ENCODE measurements at regions not wholly inside any gene's neighbourhood (a gene's known extent, or its start where the extent isn't known, plus 50 kb on each side); places are given as distances from the start of the nearest gene placed in this dataset.
A peak's percentile ranks its signal among the peaks of the same experiment; 100 is the strongest.

DNA sequence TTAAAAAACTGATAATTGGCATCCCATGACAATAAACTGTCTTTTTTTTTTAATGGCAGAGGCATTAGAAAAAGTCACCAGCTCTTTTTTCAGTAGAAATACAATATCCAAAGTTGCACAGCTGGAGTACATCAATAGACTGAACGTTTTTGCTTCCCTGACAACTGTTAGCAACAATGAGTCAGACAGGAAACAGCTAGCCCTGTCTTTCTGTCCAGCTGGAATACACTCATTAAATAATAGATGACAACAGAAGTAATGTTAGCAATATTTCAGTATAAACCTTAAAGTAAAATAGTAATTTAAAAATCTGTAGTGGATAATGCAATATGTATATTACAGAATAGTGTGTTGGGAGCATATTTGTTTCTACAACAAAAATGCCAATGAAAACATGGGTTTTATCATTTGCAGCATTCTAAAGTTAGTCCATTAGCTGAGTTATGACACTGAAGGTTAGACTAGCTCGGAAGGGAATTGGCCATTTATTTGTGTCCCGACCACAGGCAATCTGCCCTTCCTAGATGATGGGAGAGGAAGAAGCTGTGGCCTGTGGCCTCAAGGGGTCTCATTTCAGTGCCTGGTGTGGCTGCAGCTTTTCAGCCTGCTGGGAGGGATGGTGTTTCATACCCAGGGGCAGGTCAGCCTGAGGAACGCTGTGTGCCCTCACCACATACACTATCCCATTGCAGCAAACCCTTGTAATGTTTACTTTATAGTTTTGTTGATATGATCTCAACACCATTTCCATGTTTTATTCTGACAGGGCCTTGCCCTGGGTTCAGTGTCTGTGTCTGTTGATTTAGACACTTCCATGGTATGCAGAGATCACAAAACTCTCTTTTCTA lies 173.3 kb downstream of the SLC16A9 start (continued):
- TF ChIP-seq, protein P1, sequence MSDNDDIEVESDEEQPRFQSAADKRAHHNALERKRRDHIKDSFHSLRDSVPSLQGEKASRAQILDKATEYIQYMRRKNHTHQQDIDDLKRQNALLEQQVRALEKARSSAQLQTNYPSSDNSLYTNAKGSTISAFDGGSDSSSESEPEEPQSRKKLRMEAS (IDR thresholded peaks at IDR 0.05; ENCODE audit: low read depth): 0 out of 2 replicates have a peak, but pooled peaks have one; percentile 60
- TF ChIP-seq, protein P2, sequence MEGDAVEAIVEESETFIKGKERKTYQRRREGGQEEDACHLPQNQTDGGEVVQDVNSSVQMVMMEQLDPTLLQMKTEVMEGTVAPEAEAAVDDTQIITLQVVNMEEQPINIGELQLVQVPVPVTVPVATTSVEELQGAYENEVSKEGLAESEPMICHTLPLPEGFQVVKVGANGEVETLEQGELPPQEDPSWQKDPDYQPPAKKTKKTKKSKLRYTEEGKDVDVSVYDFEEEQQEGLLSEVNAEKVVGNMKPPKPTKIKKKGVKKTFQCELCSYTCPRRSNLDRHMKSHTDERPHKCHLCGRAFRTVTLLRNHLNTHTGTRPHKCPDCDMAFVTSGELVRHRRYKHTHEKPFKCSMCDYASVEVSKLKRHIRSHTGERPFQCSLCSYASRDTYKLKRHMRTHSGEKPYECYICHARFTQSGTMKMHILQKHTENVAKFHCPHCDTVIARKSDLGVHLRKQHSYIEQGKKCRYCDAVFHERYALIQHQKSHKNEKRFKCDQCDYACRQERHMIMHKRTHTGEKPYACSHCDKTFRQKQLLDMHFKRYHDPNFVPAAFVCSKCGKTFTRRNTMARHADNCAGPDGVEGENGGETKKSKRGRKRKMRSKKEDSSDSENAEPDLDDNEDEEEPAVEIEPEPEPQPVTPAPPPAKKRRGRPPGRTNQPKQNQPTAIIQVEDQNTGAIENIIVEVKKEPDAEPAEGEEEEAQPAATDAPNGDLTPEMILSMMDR (IDR thresholded peaks at IDR 0.05): 0 out of 2 replicates have a peak, but pooled peaks have one; percentile 13
- TF ChIP-seq USF1 (IDR thresholded peaks at IDR 0.05; ENCODE audit: borderline replicate concordance, low read depth): no peak
- no peak for TF ChIP-seq TAF1 (IDR thresholded peaks at IDR 0.05; ENCODE audit: borderline replicate concordance, low read depth, low read length)
- TF ChIP-seq SIN3A (IDR thresholded peaks at IDR 0.05; ENCODE audit: borderline replicate concordance, low read depth, low read length): peak; percentile 91
- TF ChIP-seq, protein P3, sequence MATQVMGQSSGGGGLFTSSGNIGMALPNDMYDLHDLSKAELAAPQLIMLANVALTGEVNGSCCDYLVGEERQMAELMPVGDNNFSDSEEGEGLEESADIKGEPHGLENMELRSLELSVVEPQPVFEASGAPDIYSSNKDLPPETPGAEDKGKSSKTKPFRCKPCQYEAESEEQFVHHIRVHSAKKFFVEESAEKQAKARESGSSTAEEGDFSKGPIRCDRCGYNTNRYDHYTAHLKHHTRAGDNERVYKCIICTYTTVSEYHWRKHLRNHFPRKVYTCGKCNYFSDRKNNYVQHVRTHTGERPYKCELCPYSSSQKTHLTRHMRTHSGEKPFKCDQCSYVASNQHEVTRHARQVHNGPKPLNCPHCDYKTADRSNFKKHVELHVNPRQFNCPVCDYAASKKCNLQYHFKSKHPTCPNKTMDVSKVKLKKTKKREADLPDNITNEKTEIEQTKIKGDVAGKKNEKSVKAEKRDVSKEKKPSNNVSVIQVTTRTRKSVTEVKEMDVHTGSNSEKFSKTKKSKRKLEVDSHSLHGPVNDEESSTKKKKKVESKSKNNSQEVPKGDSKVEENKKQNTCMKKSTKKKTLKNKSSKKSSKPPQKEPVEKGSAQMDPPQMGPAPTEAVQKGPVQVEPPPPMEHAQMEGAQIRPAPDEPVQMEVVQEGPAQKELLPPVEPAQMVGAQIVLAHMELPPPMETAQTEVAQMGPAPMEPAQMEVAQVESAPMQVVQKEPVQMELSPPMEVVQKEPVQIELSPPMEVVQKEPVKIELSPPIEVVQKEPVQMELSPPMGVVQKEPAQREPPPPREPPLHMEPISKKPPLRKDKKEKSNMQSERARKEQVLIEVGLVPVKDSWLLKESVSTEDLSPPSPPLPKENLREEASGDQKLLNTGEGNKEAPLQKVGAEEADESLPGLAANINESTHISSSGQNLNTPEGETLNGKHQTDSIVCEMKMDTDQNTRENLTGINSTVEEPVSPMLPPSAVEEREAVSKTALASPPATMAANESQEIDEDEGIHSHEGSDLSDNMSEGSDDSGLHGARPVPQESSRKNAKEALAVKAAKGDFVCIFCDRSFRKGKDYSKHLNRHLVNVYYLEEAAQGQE (IDR thresholded peaks at IDR 0.05; ENCODE audit: low read depth, low read length): 0 out of 2 replicates have a peak, but pooled peaks have one; percentile 17
- TF ChIP-seq, protein P4, sequence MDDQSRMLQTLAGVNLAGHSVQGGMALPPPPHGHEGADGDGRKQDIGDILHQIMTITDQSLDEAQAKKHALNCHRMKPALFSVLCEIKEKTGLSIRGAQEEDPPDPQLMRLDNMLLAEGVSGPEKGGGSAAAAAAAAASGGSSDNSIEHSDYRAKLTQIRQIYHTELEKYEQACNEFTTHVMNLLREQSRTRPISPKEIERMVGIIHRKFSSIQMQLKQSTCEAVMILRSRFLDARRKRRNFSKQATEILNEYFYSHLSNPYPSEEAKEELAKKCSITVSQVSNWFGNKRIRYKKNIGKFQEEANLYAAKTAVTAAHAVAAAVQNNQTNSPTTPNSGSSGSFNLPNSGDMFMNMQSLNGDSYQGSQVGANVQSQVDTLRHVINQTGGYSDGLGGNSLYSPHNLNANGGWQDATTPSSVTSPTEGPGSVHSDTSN (IDR thresholded peaks at IDR 0.05): peak; percentile 98
- TF ChIP-seq TCF12 (IDR thresholded peaks at IDR 0.05): peak; percentile 99
- TF ChIP-seq EP300 (IDR thresholded peaks at IDR 0.05; ENCODE audit: borderline replicate concordance in 1 of 2, low read depth in 1 of 2, low read length in 1 of 2): peak; percentile 81 to 97
- TF ChIP-seq USF2 (IDR thresholded peaks at IDR 0.05; ENCODE audit: borderline replicate concordance, low read depth, low read length): no peak
- peak; percentile 43; the same call in 1 of the 2 replicates for TF ChIP-seq ELF1 (IDR thresholded peaks at IDR 0.05)

Data from SK-N-SH (cell line).